RWPE1 (cell line): ENCODE measurements at regions not wholly inside any gene's neighbourhood (a gene's known extent, or its start where the extent isn't known, plus 50 kb on each side); places are given as distances from the start of the nearest gene placed in this dataset.

Experiments used
- CTCF ChIA-PET: fragments of 350-600 bp; sonication (Branson Sonifier 250); formaldehyde crosslinking; extraction: SDS; loops from one replicate; lab custom pipeline; 2021; lab: Yijun Ruan, JAX
- POLR2A ChIA-PET: fragments of 400-600 bp; formaldehyde crosslinking; extraction: SDS; loops from one replicate; lab custom pipeline; 2020; ENCODE audit warnings: antibody characterized with exemption; ENCODE audit not compliant: low non-redundant PET; lab: Yijun Ruan, JAX
- DNase-seq: peaks from one replicate; pipeline ENCODE4 v3.0.0; 2012; ENCODE audit warnings: low spot score
- H3K27ac ChIP-seq: fragments of 450-650 bp; 2 replicates; pipeline ENCODE4 v1.5.1; 2017
- TF ChIP-seq, protein P1 (sequence below): fragments of 450-650 bp; conservative IDR thresholded peaks from 2 replicates; pipeline ENCODE4 v1.5.1; 2017; ENCODE audit warnings: low read depth, mild to moderate bottlenecking

DNA sequence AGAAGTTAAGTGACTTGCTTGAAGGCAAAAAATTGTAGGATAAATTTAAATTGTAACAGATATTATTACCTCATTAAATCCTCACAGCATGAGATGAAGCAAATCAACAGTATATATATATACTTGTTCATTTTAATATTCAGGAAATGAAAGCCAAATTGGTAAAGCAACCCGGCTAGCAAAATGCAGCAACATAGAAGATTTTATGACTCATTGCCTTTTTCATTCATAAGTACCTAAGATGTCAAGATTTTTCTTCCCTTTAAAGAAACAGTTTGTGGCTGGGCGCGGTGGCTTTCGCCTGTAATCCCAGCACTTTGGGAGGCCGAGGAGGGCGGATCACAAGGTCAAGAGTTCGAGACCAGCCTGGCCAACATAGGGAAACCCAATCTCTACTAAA, 190.5 kb upstream of the NRIP1 start:
- DNase-seq, result no peak
- ChIA-PET CTCF (no interaction called here), POLR2A (no interaction called here)
- H3K27ac ChIP-seq, result no peak overlapping the region
- TF ChIP-seq, protein P1, sequence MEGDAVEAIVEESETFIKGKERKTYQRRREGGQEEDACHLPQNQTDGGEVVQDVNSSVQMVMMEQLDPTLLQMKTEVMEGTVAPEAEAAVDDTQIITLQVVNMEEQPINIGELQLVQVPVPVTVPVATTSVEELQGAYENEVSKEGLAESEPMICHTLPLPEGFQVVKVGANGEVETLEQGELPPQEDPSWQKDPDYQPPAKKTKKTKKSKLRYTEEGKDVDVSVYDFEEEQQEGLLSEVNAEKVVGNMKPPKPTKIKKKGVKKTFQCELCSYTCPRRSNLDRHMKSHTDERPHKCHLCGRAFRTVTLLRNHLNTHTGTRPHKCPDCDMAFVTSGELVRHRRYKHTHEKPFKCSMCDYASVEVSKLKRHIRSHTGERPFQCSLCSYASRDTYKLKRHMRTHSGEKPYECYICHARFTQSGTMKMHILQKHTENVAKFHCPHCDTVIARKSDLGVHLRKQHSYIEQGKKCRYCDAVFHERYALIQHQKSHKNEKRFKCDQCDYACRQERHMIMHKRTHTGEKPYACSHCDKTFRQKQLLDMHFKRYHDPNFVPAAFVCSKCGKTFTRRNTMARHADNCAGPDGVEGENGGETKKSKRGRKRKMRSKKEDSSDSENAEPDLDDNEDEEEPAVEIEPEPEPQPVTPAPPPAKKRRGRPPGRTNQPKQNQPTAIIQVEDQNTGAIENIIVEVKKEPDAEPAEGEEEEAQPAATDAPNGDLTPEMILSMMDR, result no peak

DNA sequence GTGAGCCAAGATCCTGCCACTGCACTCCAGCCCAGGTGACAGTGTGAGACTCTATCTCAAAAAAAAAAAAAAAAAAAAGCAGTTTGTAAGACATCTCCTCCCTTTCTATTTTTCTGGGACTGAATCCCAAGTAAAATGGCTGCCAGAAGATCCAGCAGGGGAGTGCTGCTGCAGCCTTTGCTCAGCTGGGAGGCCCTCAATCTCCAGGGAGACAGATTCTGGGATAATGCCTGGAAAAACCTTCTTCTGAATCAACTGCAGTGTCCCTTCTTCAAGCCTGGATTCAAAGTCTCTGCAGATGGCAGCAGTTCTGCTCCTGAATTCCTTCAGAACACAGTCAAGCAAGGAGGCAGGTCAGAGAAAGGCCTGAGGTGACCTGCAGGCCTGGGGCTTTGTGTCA, 191.0 kb upstream of the NRIP1 start:
- H3K27ac ChIP-seq, result no peak overlapping the region
- ChIA-PET CTCF (interaction anchor here (0.6 kb wide), 1 partner anchor 22 kb away, joined by 5 read pairs; no protein-coding TSS in a partner anchor), POLR2A (no interaction called here)
- no peak for DNase-seq
- TF ChIP-seq, protein P1, result no peak

DNA sequence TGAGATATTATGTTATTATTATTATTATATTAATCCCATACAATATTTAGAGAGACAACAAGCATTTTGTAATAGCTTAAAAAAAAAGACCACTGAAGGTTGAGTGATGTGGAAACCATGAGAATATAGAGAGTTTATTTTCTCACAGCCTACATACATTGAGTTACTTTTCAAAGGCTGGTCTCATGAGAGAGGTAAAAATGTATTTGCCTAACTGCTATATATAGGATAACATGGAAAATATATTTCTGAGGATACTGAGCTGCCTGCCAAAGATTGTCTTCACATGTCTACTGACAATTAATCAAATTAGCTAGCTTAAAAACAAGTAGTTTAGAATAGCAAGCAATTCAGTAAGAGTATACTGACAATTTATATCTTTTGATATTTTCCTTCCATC, 192.2 kb upstream of the NRIP1 start:
- ChIA-PET CTCF (interaction anchor here (0.6 to 0.9 kb wide), 4 partner anchors 20 to 340 kb away, joined by 3 read pairs; no protein-coding TSS in a partner anchor), POLR2A (no interaction called here)
- no peak overlapping the region for H3K27ac ChIP-seq
- TF ChIP-seq, protein P1, result no peak
- DNase-seq, result no peak

DNA sequence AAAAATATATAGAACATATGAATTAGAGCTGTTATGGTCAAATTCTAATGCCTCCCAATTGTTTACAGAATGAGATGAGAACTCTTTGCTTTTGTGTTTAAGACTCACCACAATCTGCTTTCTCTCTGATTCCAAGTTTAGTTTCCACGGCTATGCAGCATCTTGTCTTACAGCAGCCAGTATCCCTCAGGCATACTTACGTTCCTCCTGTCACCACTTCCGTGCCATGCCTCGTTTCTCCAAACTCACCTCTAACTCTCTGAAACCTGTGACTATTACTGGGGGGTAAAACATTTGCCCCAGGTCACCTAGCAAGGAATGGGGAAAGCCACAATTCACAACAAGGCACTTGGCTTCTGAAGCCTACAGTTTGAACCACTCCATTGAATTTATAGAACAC, 192.8 kb upstream of the NRIP1 start:
- TF ChIP-seq, protein P1, result no peak
- no peak overlapping the region for H3K27ac ChIP-seq
- POLR2A ChIA-PET, result no interaction called here
- CTCF ChIA-PET, result no interaction called here
- no peak for DNase-seq

DNA sequence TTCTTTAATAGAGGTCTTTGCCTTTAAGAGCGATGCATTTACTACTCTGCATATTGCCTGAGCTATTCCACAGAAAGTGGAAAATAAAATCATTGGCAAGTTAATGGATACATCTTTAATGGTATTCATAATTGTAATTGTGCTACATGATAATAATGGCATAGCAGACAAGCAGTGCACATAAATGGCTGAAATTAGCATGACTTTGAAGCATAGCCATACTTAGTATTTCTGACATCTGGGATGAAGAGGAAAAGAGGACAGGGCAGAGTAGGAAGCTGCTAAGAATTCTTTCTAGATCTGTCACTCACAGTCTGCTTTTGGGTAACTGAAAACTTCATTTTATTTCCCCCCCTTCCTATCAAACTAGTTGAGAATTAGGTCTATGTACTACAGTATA, 195.0 kb upstream of the NRIP1 start:
- no peak overlapping the region for H3K27ac ChIP-seq
- TF ChIP-seq, protein P1, result no peak
- DNase-seq, result no peak
- ChIA-PET POLR2A (no interaction called here), CTCF (interaction anchor here (0.5 kb wide), 1 partner anchor 73 kb away, joined by 5 read pairs; no protein-coding TSS in a partner anchor)

DNA sequence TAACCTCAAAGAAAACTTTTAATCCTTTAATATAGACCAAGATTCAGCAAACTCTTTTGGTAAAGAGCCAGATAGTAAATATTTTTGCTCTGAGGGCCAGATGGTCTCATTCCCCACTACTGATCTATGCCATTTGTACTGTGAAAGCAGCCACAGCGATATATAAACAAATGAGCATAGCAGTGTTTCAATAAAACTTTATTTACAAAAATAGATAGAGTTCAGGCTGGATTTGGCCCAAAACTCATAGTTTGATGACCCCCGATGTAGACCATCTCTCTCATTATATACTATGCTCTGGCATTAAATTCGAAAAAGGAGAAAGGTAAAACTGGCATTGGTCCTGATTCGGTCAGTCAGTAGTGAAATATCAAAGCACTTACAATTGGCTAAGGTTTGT, 195.8 kb upstream of the NRIP1 start:
- H3K27ac ChIP-seq, result no peak overlapping the region
- no peak for DNase-seq
- POLR2A ChIA-PET, result no interaction called here
- TF ChIP-seq, protein P1, result no peak
- CTCF ChIA-PET, result no interaction called here
